MM.1S (cell line): ENCODE measurements at regions not wholly inside any gene's neighbourhood (a gene's known extent, or its start where the extent isn't known, plus 50 kb on each side); places are given as distances from the start of the nearest gene placed in this dataset.

Experiments
- DNase-seq: peaks from one replicate; pipeline ENCODE4 v3.0.0-alpha.2; 2015
- H2AFZ ChIP-seq: fragments of 300-600 bp; sonication (generic); 2 replicates; pipeline ENCODE4 v1.6.0; 2016; ENCODE audit warnings: antibody characterized with exemption, low read length
- H3F3A ChIP-seq: fragments of 300-600 bp; sonication (generic); 2 replicates; pipeline ENCODE4 v1.6.1; 2016; ENCODE audit warnings: mild to moderate bottlenecking, antibody characterized with exemption, low read length, moderate library complexity, mixed read lengths; ENCODE audit not compliant: insufficient read depth
- H3K27ac ChIP-seq: fragments of 300-600 bp; sonication (generic); 2 replicates; pipeline ENCODE4 v1.5.1; 2016; ENCODE audit warnings: mild to moderate bottlenecking, low read length
- H3K27me3 ChIP-seq: fragments of 300-600 bp; sonication (generic); replicated peaks from 2 replicates; pipeline ENCODE4 v1.6.0; 2016; ENCODE audit warnings: low read length; ENCODE audit not compliant: insufficient read depth
- H3K36me3 ChIP-seq: fragments of 300-600 bp; sonication (generic); replicated peaks from 2 replicates; pipeline ENCODE4 v1.6.1; 2016; ENCODE audit warnings: mild to moderate bottlenecking, low read length, mixed read lengths; ENCODE audit not compliant: insufficient read depth
- H3K4me1 ChIP-seq: fragments of 300-600 bp; sonication (generic); 2 replicates; pipeline ENCODE4 v1.6.1; 2016; ENCODE audit warnings: low read length, mixed read lengths
- H3K4me2 ChIP-seq: fragments of 300-600 bp; sonication (generic); 2 replicates; pipeline ENCODE4 v1.6.0; 2016; ENCODE audit warnings: low read depth, low read length
- H3K4me3 ChIP-seq: fragments of 300-600 bp; sonication (generic); 2 replicates; pipeline ENCODE4 v1.5.1; 2016; ENCODE audit warnings: low read length, mixed read lengths
- H3K79me2 ChIP-seq: fragments of 300-600 bp; sonication (generic); 2 replicates; pipeline ENCODE4 v1.6.1; 2016; ENCODE audit warnings: mixed run types, low read length, mixed read lengths
- H3K9ac ChIP-seq: fragments of 300-600 bp; sonication (generic); 2 replicates; pipeline ENCODE4 v1.6.1; 2016; ENCODE audit warnings: low read length, mixed read lengths
- H3K9me2 ChIP-seq: fragments of 300-600 bp; sonication (generic); replicated peaks from 2 replicates; pipeline ENCODE4 v1.6.1; 2016; ENCODE audit warnings: mild to moderate bottlenecking, low read length, mixed read lengths; ENCODE audit not compliant: insufficient read depth
- H3K9me3 ChIP-seq: fragments of 300-600 bp; sonication (generic); replicated peaks from 2 replicates; pipeline ENCODE4 v1.6.1; 2016; ENCODE audit warnings: mild to moderate bottlenecking, low read length, mixed read lengths; ENCODE audit not compliant: insufficient read depth
- H4K20me1 ChIP-seq: fragments of 300-600 bp; sonication (generic); 2 replicates; pipeline ENCODE4 v1.6.1; 2016; ENCODE audit warnings: mild to moderate bottlenecking, low read length, moderate library complexity, mixed read lengths; ENCODE audit not compliant: insufficient read depth
- EZH2 ChIP-seq: fragments of 300-600 bp; sonication (generic); optimal IDR thresholded peaks from 2 replicates; pipeline ENCODE3; 2017; ENCODE audit warnings: low read depth, mild to moderate bottlenecking, antibody characterized with exemption, low read length, mixed read lengths
- EZH2phosphoT487 ChIP-seq: fragments of 300-600 bp; sonication (generic); IDR thresholded peaks from 2 replicates; pipeline ENCODE4 v1.6.1; 2018; ENCODE audit warnings: antibody characterized with exemption, low read length
- TF ChIP-seq, protein P1 (sequence below): fragments of 300-600 bp; sonication (generic); IDR thresholded peaks from 2 replicates; pipeline ENCODE4 v1.5.1; 2016; ENCODE audit warnings: antibody characterized with exemption, low read length, mixed read lengths

DNA sequence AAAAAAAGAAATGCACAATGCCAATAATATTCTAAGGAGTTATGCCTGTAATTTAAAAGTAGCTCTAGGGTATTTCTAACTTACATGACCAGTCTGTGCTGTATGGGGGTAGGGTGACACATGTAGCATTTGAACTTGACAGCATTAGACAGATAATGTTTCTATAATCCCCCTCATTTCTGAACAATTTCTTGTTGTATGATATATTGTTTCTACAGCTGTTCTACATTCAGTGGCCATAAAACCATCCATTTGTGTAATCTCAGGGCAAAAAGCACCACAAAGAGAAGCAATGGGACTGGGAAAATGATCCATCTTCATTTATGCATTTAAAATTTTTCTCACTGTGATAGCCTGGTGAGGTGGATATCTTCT, 767.8 kb downstream of the TFAP2A start:
- no peak overlapping the region for H3K4me2 ChIP-seq
- H3K27ac ChIP-seq, result no peak overlapping the region
- no peaks in the 10 kb centered on the region for H3K9me3 ChIP-seq

DNA sequence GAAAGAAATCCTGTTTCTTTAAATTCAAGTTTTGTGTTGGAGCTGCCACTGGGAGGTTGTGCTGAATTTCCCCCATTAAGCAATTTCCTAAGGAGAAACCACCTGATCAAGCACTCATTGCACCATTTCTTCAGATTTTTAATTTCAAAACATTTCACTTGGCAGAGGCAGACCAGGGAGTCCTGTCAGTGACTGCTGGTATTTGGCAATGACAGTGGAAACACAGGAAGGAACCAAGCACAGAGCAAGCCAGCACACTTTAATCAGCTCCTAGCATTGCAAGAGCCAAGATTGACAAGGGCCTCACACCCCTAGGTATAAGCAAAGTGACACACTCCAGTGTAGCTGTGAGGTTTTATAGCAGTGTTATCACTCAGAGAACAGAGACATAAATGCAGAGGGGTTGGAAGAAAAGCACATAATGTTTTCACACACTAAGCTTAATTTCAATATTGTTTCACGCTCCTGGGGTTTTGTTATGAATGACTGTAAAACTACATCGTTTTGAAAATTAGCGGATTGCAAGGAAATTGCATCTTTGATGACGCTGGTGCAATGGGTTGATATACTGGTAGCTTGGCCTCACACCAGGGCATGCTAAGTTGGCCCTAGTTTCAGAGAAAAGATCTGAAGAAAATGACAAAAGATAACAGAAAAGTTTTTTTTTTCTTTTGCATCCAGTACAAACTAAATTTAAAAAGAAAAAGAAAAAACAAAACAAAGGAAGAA, 768.4 kb downstream of the TFAP2A start:
- no peak overlapping the region for H3K9ac ChIP-seq
- no peak overlapping the region for H3K4me3 ChIP-seq

More for the DNA sequence above, 767.8 kb downstream of the TFAP2A start:
- Histone ChIP-seq H3K9ac (no peak overlapping the region), H3K4me3 (no peak overlapping the region), H3K9me2 (no peaks in the 10 kb centered on the region), H2AFZ (no peak overlapping the region), H4K20me1 (no peaks in the 10 kb centered on the region), H3F3A (no peaks in the 10 kb centered on the region), H3K36me3 (no peaks in the 10 kb centered on the region), H3K79me2 (no peaks in the 10 kb centered on the region), H3K27me3 (no peaks in the 10 kb centered on the region), H3K4me1 (no peaks in the 10 kb centered on the region)
- TF ChIP-seq, protein P1, sequence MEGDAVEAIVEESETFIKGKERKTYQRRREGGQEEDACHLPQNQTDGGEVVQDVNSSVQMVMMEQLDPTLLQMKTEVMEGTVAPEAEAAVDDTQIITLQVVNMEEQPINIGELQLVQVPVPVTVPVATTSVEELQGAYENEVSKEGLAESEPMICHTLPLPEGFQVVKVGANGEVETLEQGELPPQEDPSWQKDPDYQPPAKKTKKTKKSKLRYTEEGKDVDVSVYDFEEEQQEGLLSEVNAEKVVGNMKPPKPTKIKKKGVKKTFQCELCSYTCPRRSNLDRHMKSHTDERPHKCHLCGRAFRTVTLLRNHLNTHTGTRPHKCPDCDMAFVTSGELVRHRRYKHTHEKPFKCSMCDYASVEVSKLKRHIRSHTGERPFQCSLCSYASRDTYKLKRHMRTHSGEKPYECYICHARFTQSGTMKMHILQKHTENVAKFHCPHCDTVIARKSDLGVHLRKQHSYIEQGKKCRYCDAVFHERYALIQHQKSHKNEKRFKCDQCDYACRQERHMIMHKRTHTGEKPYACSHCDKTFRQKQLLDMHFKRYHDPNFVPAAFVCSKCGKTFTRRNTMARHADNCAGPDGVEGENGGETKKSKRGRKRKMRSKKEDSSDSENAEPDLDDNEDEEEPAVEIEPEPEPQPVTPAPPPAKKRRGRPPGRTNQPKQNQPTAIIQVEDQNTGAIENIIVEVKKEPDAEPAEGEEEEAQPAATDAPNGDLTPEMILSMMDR, result no peak
- TF ChIP-seq EZH2phosphoT487 (no peak), EZH2 (no peak)
- no peak for DNase-seq

DNA sequence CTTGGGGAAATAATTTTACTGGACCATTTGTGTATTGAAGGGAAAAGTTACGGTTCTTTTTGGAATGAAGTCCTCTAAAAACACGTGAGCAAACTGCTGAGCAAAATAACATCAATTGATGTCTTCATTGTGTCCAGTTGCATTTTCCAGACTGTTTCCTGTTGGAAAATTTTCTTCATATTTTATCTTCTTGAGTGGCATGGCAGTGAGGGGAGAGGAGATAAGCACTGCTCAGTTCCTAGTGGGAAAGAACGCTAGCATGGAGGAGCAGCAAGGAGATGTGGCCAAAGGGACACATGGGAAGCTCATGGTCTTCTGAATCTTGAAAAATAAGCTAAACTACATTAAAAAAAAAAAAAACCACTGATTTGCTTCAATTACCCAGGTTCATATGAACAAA, 776.0 kb downstream of the TFAP2A start:
- no peaks in the 10 kb centered on the region for H3K27me3 ChIP-seq
- H3K4me3 ChIP-seq, result no peak overlapping the region
- H3K36me3 ChIP-seq, result no peaks in the 10 kb centered on the region
- no peak for DNase-seq
- no peaks in the 10 kb centered on the region for H3K9me3 ChIP-seq
- no peak overlapping the region for H2AFZ ChIP-seq
- TF ChIP-seq EZH2 (no peak), EZH2phosphoT487 (no peak)
- TF ChIP-seq, protein P1, result no peak
- no peak overlapping the region for H3K27ac ChIP-seq
- H4K20me1 ChIP-seq, result no peaks in the 10 kb centered on the region
- H3K9me2 ChIP-seq, result no peaks in the 10 kb centered on the region
- H3K9ac ChIP-seq, result no peak overlapping the region
- no peak overlapping the region for H3K4me2 ChIP-seq
- H3K4me1 ChIP-seq, result no peaks in the 10 kb centered on the region
- no peaks in the 10 kb centered on the region for H3F3A ChIP-seq
- no peaks in the 10 kb centered on the region for H3K79me2 ChIP-seq

More for the DNA sequence above, 768.4 kb downstream of the TFAP2A start:
- TF ChIP-seq EZH2phosphoT487 (no peak), EZH2 (no peak)
- TF ChIP-seq, protein P1, result no peak
- no peaks in the 10 kb centered on the region for H3K36me3 ChIP-seq
- H3K4me2 ChIP-seq, result no peak overlapping the region
- H3F3A ChIP-seq, result no peaks in the 10 kb centered on the region
- no peak overlapping the region for H3K27ac ChIP-seq
- H3K4me1 ChIP-seq, result no peaks in the 10 kb centered on the region
- DNase-seq, result no peak
- no peaks in the 10 kb centered on the region for H3K9me2 ChIP-seq
- no peaks in the 10 kb centered on the region for H3K79me2 ChIP-seq
- H3K27me3 ChIP-seq, result no peaks in the 10 kb centered on the region
- no peak overlapping the region for H2AFZ ChIP-seq
- H3K9me3 ChIP-seq, result no peaks in the 10 kb centered on the region
- H4K20me1 ChIP-seq, result no peaks in the 10 kb centered on the region
